CD14-positive monocyte (primary cell): ENCODE measurements at regions not wholly inside any gene's neighbourhood (a gene's known extent, or its start where the extent isn't known, plus 50 kb on each side); places are given as distances from the start of the nearest gene placed in this dataset.
"Not testable (repeated sequence)": the region's sequence is repeated elsewhere in the genome, so short reads cannot be mapped to it uniquely, and the experiment has no call there.

ENCODE experiments used
- DNase-seq, 3 donors: peaks; one replicate each; pipeline ENCODE4 v3.0.0-alpha.2; 2011 to 2022
- H2AFZ ChIP-seq: 2 replicates; pipeline ENCODE4 v1.6.0; 2012; ENCODE audit warnings: mild to moderate bottlenecking, low read depth, low read length, inconsistent platforms; ENCODE audit not compliant: insufficient read depth, poor library complexity, severe bottlenecking
- H3K27ac ChIP-seq, 2 donors: 1 replicate in 1 of 2; 2 replicates in 1 of 2; pipeline ENCODE4 v1.5.1; 2012 to 2013; ENCODE audit warnings: low read length in 2 of 2, control low read depth in 1 of 2, inconsistent platforms in 1 of 2, low read depth in 1 of 2, mild to moderate bottlenecking in 1 of 2
- H3K27me3 ChIP-seq, 2 donors: one replicate each; pipeline versions ENCODE4 v1.6.0 to v1.6.1; 2011 to 2013; ENCODE audit warnings: low read length in 2 of 2; ENCODE audit not compliant: control insufficient read depth in 2 of 2, insufficient read depth in 2 of 2
- H3K36me3 ChIP-seq, 2 donors: replicated peaks in 1 of 2; 1 replicate in 1 of 2; 2 replicates in 1 of 2; pipeline versions ENCODE4 v1.5.1 to v1.6.1; 2012 to 2013; ENCODE audit warnings: low read length in 2 of 2, control low read depth in 1 of 2, inconsistent platforms in 1 of 2, mild to moderate bottlenecking in 1 of 2; ENCODE audit not compliant: insufficient read depth in 2 of 2, control insufficient read depth in 1 of 2
- H3K4me1 ChIP-seq, 2 donors: 1 replicate in 1 of 2; 2 replicates in 1 of 2; pipeline versions ENCODE4 v1.5.1 to v1.6.1; 2012 to 2013; ENCODE audit warnings: low read length in 2 of 2, control low read depth in 1 of 2, inconsistent platforms in 1 of 2, mild to moderate bottlenecking in 1 of 2, moderate library complexity in 1 of 2; ENCODE audit not compliant: insufficient read depth in 2 of 2, control insufficient read depth in 1 of 2
- H3K4me2 ChIP-seq: replicated peaks from 2 replicates; pipeline ENCODE3; 2012; ENCODE audit warnings: low read length, moderate library complexity, mild to moderate bottlenecking; ENCODE audit not compliant: poor library complexity, severe bottlenecking; ENCODE audit errors: extremely low read depth
- H3K4me3 ChIP-seq, 3 experiments: fragments of 200-600 bp in 1 of 3; sonication (generic) in 1 of 3; replicated peaks in 1 of 3; 1 replicate in 2 of 3; 2 replicates in 1 of 3; pipeline ENCODE4 v1.5.1; 2011 to 2013; ENCODE audit warnings: low read length in 3 of 3, mild to moderate bottlenecking in 3 of 3, control low read depth in 2 of 3, low read depth in 2 of 3, inconsistent platforms in 1 of 3, moderate library complexity in 1 of 3
- H3K79me2 ChIP-seq: 2 replicates; pipeline ENCODE4 v1.6.0; 2012; ENCODE audit warnings: mild to moderate bottlenecking, control low read depth, inconsistent platforms, low read length, moderate library complexity; ENCODE audit not compliant: insufficient read depth
- H3K9ac ChIP-seq: 2 replicates; pipeline ENCODE4 v1.6.0; 2017; ENCODE audit warnings: low read length, mild to moderate bottlenecking; ENCODE audit not compliant: insufficient read depth, poor library complexity, severe bottlenecking
- H3K9me3 ChIP-seq, 2 donors: replicated peaks in 1 of 2; 1 replicate in 1 of 2; 2 replicates in 1 of 2; pipeline versions ENCODE4 v1.5.1 to v1.6.1; 2012 to 2013; ENCODE audit warnings: low read length in 2 of 2, control low read depth in 1 of 2; ENCODE audit not compliant: control insufficient read depth in 1 of 2, insufficient read depth in 1 of 2
- H4K20me1 ChIP-seq: 2 replicates; pipeline ENCODE4 v1.6.0; 2012; ENCODE audit warnings: mild to moderate bottlenecking, low read length, control low read depth, moderate library complexity; ENCODE audit not compliant: insufficient read depth
- H3K27ac Mint-ChIP-seq, 7 donors: one replicate each; pipeline ENCODE4 v1.8.0; 2020; ENCODE audit warnings: mild to moderate bottlenecking in 7 of 7, mixed read lengths in 7 of 7, moderate library complexity in 6 of 7, inconsistent platforms in 2 of 7
- H3K27me3 Mint-ChIP-seq, 3 donors: one replicate each; pipeline ENCODE4 v1.8.0; 2021 to 2022; ENCODE audit warnings: low read depth in 3 of 3, mild to moderate bottlenecking in 3 of 3, mixed read lengths in 3 of 3, moderate library complexity in 3 of 3, inconsistent platforms in 1 of 3
- H3K36me3 Mint-ChIP-seq, 2 donors: one replicate each; pipeline ENCODE4 v1.8.0; 2020; ENCODE audit warnings: mixed read lengths in 2 of 2, inconsistent platforms in 1 of 2, mild to moderate bottlenecking in 1 of 2
- H3K4me1 Mint-ChIP-seq: one replicate; pipeline ENCODE4 v1.8.0; 2020; ENCODE audit warnings: mild to moderate bottlenecking, mixed read lengths
- H3K4me3 Mint-ChIP-seq, 2 donors: one replicate each; pipeline ENCODE4 v1.8.0; 2020; ENCODE audit warnings: mild to moderate bottlenecking in 2 of 2, mixed read lengths in 2 of 2, moderate library complexity in 1 of 2
- H3K9me3 Mint-ChIP-seq, 7 donors: one replicate each; pipeline ENCODE4 v1.8.0; 2020 to 2022; ENCODE audit warnings: mixed read lengths in 7 of 7, mild to moderate bottlenecking in 6 of 7, moderate library complexity in 6 of 7, inconsistent platforms in 2 of 7
- WGBS: methylation state at CpG from one replicate; pipeline ENCODE4 v1.1.5; 2013; ENCODE audit warnings: missing lambda C conversion rate; ENCODE audit not compliant: insufficient coverage; 5-methylcytosine and 5-hydroxymethylcytosine counted together
- intact Hi-C, 2 donors: fragments of 100-400 bp; cut with micrococcal nuclease; formaldehyde crosslinking; loops; one replicate each; pipeline versions ENCODE4 v1.15.0 to v1.15.1; 2023
- TF ChIP-seq, protein P1 (sequence below): fragments of 200-600 bp; IDR thresholded peaks from one replicate; pipeline ENCODE4 v1.8.0; 2022; ENCODE audit warnings: antibody characterized with exemption, mild to moderate bottlenecking

- peaks cover 12 to 19% (median 17%) of the 10 kb centered on the region in 7 donors for H3K9me3 Mint-ChIP-seq
- peaks cover 0 to 7% (median 0%) of the 10 kb centered on the region in 3 donors for H3K27me3 Mint-ChIP-seq
- Histone ChIP-seq H3K36me3 (no peaks in the 10 kb centered on the region), H4K20me1 (no peaks in the 10 kb centered on the region), H3K4me3 (no peak overlapping the region), H3K79me2 (no peaks in the 10 kb centered on the region), H3K9ac (no peak overlapping the region), H3K27ac (no peak overlapping the region), H3K9me3 (peaks cover 6 to 18% of the 10 kb centered on the region in 2 donors), H3K27me3 (no peaks in the 10 kb centered on the region), H2AFZ (no peak overlapping the region), H3K4me2 (no peak overlapping the region), H3K4me1 (no peaks in the 10 kb centered on the region)
- no peak for DNase-seq
- WGBS = no CpG with 5 or more reads among the region's 1 CpG
- H3K4me1 Mint-ChIP-seq = no peaks in the 10 kb centered on the region
- intact Hi-C loops = no loop called here
- H3K4me3 Mint-ChIP-seq = no peak overlapping the region
- H3K27ac Mint-ChIP-seq = no peak overlapping the region
- TF ChIP-seq, protein P1, sequence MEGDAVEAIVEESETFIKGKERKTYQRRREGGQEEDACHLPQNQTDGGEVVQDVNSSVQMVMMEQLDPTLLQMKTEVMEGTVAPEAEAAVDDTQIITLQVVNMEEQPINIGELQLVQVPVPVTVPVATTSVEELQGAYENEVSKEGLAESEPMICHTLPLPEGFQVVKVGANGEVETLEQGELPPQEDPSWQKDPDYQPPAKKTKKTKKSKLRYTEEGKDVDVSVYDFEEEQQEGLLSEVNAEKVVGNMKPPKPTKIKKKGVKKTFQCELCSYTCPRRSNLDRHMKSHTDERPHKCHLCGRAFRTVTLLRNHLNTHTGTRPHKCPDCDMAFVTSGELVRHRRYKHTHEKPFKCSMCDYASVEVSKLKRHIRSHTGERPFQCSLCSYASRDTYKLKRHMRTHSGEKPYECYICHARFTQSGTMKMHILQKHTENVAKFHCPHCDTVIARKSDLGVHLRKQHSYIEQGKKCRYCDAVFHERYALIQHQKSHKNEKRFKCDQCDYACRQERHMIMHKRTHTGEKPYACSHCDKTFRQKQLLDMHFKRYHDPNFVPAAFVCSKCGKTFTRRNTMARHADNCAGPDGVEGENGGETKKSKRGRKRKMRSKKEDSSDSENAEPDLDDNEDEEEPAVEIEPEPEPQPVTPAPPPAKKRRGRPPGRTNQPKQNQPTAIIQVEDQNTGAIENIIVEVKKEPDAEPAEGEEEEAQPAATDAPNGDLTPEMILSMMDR = no peak
- no peaks in the 10 kb centered on the region for H3K36me3 Mint-ChIP-seq
Observed at GRCh38 chr2:236483102-236483501, 86.5 kb upstream of the ACKR3 start.

- Histone ChIP-seq H3K79me2 (no peaks in the 10 kb centered on the region), H2AFZ (no peak overlapping the region), H3K9ac (no peak overlapping the region), H3K4me1 (no peaks in the 10 kb centered on the region), H3K36me3 (no peaks in the 10 kb centered on the region), H3K4me3 (no peak overlapping the region), H3K27me3 (no peaks in the 10 kb centered on the region), H3K4me2 (no peak overlapping the region), H3K27ac (no peak overlapping the region), H4K20me1 (no peaks in the 10 kb centered on the region), H3K9me3 (peaks cover 6 to 8% of the 10 kb centered on the region in 2 donors)
- WGBS = no CpG with 5 or more reads among the region's 2 CpGs
- Mint-ChIP-seq H3K4me3 (no peak overlapping the region), H3K4me1 (no peaks in the 10 kb centered on the region), H3K27me3 (peaks cover 0 to 8% (median 0%) of the 10 kb centered on the region in 3 donors), H3K9me3 (peaks cover 4 to 8% (median 7%) of the 10 kb centered on the region in 7 donors), H3K36me3 (no peaks in the 10 kb centered on the region), H3K27ac (no peak overlapping the region)
- DNase-seq = no peak
- TF ChIP-seq, protein P1 = no peak
- intact Hi-C loops = no loop called here
Observed at GRCh38 chr2:236485519-236485918, 84.1 kb upstream of the ACKR3 start.

DNA sequence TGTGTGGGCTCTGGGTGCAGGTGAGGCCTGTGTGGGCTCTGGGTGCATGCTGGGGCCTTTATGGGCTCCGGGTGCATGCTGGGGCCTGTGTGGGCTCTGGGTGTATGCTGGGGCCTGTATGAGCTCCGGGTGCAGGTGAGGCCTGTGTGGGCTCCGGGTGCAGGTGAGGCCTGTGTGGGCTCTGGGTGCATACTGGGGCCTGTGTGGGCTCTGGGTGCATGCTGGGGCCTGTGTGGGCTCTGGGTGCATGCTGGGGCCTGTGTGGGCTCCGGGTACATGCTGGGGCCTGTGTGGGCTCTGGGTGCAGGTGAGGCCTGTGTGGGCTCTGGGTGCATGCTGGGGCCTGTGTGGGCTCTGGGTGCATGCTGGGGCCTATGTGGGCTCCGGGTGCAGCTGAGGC is 80.5 kb upstream of the ACKR3 start:
- H3K4me3 ChIP-seq, H3K4me1 ChIP-seq, intact Hi-C loops, H3K9me3 ChIP-seq, H3K27ac ChIP-seq, H3K27ac Mint-ChIP-seq, DNase-seq, H3K79me2 ChIP-seq, H3K27me3 Mint-ChIP-seq, H3K4me1 Mint-ChIP-seq, H3K36me3 ChIP-seq, H3K36me3 Mint-ChIP-seq, H3K27me3 ChIP-seq, H2AFZ ChIP-seq, H3K4me2 ChIP-seq, H3K9me3 Mint-ChIP-seq, H3K4me3 Mint-ChIP-seq, H4K20me1 ChIP-seq, H3K9ac ChIP-seq: not testable (repeated sequence)
- 94% methylated on average over 5 of the region's 5 CpGs for WGBS
